Fibroblast of skin of right quadriceps (primary cell): ENCODE measurements at regions not wholly inside any gene's neighbourhood (a gene's known extent, or its start where the extent isn't known, plus 50 kb on each side); places are given as distances from the start of the nearest gene placed in this dataset.
"Not testable (repeated sequence)": the region's sequence is repeated elsewhere in the genome, so short reads cannot be mapped to it uniquely, and the experiment has no call there.

Experiments
- DNase-seq: peaks from one replicate; pipeline ENCODE4 v3.0.0-alpha.2; 2013

DNA sequence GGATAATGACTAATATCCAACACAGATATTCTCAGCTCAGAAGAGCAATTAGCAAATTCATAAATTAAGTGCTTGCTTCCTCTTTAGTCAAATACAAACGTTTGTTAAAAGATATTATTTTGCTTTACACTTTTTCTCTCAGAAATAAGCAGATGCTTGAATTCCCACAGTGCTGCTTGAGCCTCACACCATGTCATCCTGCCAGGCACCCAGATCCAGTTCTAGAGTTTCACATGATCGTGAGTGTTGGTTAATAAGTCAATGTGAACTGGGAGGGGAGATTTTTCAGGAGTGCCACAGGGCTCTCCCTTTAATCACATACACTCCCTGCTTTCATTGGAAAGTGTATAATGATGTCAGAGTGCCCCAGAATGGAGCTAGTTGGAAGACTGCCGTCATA lies 352.0 kb downstream of the OR4F29 start:
- DNase-seq = not testable (repeated sequence)

DNA sequence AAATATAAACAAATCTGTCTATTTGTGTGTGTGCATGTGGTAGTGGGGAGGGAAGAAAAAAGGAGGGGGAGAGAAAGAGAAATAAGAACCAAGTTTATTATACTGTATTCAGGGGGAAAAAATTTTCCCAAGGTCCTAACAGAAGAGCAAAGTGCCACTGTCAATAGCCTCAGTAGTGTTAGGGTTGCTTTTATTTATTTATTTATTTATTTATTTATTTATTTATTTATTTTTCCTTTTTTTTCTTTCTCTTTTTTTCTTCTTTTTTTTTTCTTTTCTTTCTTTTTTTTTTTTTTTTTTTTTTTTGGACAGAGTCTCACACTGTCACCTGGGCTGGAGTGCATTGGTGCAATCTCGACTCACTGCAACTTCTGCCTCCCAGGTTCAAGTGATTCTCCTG lies 352.7 kb downstream of the OR4F29 start:
- DNase-seq = not testable (repeated sequence)

DNA sequence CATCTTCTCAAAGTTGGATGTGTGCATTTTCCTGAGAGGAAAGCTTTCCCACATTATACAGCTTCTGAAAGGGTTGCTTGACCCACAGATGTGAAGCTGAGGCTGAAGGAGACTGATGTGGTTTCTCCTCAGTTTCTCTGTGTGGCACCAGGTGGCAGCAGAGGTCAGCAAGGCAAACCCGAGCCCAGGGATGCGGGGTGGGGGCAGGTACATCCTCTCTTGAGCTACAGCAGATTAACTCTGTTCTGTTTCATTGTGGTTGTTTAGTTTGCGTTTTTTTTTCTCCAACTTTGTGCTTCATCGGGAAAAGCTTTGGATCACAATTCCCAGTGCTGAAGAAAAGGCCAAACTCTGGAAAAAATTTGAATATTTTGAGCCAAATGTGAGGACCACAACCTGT lies 360.2 kb downstream of the OR4F29 start:
- DNase-seq = not testable (repeated sequence)

DNA sequence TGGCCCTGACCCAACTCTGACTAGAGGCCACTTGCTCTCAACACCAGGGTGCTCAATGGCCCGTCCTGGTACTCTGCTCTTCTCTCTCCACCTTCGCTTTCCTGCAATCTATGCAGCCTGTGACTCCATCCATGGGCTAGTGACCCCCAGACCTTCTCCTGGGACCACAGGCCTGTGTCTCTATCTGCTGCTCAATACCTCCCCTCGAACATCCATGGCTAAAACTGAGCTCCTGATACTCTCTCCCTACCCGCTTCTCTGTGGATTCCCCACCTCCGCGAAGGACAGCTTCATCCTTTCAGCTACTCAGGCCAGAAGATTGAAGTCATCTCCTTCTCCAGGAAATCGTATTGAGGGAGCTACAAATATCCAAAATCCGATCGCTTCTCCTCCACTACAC lies 363.4 kb downstream of the OR4F29 start:
- not testable (repeated sequence) for DNase-seq

DNA sequence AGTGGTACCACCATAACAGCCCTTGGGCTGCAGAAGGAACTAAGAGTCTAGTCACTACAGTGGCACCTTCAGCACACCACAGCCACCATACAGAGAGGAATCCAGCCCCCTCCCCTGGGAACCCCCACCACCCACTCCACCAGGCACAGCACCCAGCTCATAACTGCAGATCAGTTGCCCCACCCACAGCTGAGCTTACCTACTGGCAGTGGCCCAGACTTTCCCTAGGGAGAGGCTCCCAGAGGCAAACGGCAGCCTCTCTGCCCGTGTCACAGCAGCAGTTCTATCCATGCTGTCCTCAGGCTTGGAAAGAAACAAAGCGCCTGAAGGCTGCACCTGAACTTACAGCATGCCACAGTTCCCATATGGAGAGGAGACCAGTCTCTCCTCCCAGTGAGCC lies 372.3 kb downstream of the OR4F29 start:
- not testable (repeated sequence) for DNase-seq

DNA sequence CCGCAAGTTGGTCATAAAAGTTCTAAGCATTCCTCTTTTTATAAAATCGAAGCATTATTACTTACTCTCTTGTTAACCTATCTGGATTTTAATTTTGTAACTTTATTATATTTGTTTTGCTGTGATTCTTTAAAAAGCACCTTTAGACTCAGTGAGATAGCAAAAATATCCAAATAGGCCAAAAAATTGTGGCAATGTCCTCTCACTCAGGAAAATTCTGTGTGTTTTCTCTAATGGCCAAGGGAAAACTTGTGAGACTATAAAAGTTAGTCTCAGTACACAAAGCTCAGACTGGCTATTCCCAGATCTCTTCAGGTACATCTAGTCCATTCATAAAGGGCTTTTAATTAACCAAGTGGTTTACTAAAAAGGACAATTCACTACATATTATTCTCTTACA lies 386.4 kb downstream of the OR4F29 start, which contains the start of gene OR4F5:
OR4F5 (plus strand) TSS at position 301 of the 400 bp plus-strand sequence.
- not testable (repeated sequence) for DNase-seq

DNA sequence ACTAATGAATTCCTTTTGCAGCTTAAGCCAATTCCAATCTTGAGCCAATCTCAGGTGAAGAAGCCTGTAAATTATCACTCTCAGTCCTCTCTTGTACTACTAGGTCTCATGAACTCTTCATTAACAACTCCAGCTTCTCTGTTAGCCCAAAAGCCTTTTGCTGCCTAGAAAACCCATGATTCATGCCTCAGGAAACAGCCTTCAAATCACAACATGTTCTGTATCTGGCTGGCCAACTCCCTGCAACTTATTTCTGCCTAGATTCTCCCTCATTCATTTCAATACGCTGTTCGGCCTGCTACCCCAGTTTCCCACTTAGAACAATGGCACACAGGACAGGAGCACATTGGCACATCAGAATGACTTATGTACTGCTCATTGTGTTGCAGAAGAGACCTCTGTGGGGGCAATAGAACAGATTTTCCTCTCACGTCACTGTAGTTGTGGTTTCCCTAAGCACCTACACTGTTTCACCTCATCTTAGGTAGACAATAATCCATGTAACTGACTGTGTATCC lies 395.4 kb downstream of the OR4F29 start:
- DNase-seq = not testable (repeated sequence)

DNA sequence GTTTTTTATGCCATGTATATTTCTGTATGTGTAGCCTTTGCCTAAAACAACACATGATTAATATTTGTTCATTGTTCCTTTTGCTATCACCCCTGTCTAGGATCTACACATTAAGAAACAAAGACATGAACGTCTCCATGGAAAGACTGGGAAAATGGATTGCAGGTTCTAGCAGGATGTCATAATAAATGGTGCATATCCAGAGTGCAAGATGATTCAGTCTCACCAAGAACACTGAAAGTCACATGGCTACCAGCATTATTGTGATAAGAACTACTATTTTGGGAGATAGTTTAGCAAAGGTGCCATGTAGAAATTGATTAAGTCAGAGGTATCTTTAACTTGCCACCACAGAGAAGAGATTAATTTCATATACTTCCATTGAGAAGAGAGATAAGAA lies 398.3 kb downstream of the OR4F29 start:
- DNase-seq = not testable (repeated sequence)

DNA sequence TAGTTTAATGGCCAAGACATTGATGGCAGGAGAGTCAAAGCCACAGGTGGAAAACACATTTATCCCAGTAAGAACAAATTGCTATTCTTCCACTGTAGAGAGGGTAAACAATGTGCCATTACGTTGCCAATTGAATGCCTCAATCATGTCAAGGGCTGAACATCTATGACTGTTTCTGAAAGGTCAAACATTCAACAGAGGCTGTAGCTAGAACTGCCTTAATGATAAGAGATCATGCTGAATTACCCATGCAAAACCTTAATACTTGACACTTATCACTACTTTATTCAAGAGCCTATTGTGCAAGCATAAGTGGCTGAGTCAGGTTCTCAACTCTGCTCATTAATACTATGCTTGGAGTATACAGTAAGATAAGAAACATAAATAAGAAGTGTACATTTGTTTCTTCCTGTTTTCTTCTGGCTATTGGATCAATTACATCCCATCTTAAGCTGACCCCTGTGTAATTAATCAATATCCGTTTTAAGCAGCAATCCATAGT lies 409.5 kb downstream of the OR4F29 start:
- not testable (repeated sequence) for DNase-seq

DNA sequence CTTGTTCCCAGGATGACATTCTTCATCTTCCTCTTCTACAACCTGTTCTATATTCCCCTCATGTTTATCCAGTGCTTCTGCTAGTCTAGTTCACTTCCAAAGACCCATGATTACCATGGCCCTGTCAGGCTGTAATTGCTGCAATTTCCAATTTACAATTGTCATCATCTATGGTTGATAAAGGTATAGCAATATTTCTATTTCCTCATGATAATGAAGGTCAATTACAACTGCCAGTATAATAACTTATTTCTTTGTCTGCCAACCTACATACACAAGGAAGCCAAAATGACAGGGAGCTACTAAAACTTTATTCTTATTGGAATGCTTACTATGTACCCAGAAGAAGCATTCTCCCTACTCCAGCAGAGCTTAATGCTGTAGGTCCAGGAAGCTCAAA lies 410.3 kb downstream of the OR4F29 start:
- DNase-seq = not testable (repeated sequence)

DNA sequence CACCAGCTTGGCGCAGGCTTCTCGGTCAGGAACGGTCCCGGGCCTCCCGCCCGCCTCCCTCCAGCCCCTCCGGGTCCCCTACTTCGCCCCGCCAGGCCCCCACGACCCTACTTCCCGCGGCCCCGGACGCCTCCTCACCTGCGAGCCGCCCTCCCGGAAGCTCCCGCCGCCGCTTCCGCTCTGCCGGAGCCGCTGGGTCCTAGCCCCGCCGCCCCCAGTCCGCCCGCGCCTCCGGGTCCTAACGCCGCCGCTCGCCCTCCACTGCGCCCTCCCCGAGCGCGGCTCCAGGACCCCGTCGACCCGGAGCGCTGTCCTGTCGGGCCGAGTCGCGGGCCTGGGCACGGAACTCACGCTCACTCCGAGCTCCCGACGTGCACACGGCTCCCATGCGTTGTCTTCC lies 422.3 kb downstream of the OR4F29 start:
- not testable (repeated sequence) for DNase-seq

DNA sequence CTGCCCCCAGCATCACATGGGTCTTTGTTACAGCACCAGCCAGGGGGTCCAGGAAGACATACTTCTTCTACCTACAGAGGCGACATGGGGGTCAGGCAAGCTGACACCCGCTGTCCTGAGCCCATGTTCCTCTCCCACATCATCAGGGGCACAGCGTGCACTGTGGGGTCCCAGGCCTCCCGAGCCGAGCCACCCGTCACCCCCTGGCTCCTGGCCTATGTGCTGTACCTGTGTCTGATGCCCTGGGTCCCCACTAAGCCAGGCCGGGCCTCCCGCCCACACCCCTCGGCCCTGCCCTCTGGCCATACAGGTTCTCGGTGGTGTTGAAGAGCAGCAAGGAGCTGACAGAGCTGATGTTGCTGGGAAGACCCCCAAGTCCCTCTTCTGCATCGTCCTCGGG lies 434.2 kb downstream of the OR4F29 start:
- not testable (repeated sequence) for DNase-seq

DNA sequence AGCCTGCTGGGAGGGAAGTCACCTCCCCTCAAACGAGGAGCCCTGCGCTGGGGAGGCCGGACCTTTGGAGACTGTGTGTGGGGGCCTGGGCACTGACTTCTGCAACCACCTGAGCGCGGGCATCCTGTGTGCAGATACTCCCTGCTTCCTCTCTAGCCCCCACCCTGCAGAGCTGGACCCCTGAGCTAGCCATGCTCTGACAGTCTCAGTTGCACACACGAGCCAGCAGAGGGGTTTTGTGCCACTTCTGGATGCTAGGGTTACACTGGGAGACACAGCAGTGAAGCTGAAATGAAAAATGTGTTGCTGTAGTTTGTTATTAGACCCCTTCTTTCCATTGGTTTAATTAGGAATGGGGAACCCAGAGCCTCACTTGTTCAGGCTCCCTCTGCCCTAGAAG lies 435.5 kb downstream of the OR4F29 start:
- not testable (repeated sequence) for DNase-seq

DNA sequence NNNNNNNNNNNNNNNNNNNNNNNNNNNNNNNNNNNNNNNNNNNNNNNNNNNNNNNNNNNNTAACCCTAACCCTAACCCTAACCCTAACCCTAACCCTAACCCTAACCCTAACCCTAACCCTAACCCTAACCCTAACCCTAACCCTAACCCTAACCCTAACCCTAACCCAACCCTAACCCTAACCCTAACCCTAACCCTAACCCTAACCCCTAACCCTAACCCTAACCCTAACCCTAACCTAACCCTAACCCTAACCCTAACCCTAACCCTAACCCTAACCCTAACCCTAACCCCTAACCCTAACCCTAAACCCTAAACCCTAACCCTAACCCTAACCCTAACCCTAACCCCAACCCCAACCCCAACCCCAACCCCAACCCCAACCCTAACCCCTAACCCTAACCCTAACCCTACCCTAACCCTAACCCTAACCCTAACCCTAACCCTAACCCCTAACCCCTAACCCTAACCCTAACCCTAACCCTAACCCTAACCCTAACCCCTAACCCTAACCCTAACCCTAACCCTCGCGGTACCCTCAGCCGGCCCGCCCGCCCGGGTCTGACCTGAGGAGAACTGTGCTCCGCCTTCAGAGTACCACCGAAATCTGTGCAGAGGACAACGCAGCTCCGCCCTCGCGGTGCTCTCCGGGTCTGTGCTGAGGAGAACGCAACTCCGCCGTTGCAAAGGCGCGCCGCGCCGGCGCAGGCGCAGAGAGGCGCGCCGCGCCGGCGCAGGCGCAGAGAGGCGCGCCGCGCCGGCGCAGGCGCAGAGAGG lies 441.3 kb downstream of the OR4F29 start:
- DNase-seq = not testable (repeated sequence)
